ENCODE measurements at regions not wholly inside any gene's neighbourhood (a gene's known extent, or its start where the extent isn't known, plus 50 kb on each side); places are given as distances from the start of the nearest gene placed in this dataset.

DNA sequence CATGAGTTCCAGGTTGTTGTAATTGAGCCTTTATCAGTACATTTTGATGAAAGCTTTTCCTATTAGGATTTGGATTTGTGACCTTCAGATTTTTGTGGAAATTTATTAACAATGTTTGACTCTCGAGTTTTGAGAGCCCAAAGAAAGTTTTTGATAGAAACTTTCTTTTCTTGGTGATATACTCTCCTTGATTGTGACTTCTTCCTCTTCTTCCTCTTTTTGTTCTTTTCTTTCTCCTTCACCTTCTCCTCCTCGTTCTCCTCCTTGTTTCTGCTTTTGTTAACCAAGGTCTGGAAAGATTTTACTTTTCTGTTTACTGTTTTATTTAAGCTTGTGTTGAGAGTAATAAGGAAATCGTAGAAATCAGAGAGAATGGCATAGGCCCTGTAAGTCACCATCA is 182.4 kb downstream of the TRIM27 start:
- no peak for DNase-seq

DNA sequence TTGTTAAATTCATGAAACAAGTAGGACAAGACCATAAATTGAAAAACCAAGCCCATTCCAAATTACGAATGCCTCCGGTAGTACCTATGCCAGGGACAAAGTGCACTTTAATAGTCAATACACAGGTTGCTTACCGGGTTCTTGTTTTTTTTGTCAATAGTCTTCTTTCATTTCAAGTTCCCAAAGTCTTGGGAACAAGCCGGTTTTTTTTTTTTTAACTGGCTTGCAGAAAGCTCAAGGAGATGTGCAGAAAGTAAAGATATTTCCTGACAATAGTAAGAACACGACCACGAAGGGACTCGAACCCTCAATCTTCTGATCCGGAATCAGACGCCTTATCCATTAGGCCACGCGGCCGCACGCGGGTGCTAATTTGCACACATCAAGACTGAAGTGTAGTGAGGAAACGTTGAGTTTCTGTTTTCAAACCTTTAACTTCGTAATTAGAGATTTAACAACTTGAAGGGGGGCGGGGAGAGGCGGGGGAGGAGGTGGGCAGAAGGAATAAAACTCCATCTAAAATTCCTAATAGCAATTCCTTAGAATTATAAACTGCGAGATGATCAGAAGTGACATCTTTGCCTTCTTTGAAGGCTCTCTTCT is 181.0 kb downstream of the TRIM27 start:
- no peak for DNase-seq

DNA sequence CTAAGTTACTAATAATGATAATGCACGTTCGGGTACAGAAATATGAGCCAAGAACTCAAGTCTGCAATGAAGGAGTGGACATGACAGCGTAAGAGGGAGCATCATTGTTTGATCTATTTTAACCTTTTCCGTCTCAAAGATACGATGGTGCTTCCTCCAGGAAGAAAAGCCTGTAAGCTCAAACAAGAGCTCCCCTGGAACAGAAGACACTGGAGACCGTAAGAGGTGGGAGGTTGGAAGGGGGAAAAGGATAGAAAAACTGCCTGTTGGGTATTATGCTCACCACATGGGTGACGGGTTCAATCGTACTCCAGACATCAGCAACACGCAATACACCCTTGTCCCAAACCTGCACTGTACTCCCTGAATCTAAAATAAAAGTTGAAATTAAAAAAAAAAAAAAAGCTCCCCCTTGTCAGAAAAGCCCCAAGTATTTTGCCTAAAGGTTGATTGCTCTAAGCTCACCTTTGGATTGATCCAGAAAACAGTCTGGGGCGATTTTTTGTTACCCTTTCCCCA is 180.5 kb downstream of the TRIM27 start:
- no peak for DNase-seq

DNA sequence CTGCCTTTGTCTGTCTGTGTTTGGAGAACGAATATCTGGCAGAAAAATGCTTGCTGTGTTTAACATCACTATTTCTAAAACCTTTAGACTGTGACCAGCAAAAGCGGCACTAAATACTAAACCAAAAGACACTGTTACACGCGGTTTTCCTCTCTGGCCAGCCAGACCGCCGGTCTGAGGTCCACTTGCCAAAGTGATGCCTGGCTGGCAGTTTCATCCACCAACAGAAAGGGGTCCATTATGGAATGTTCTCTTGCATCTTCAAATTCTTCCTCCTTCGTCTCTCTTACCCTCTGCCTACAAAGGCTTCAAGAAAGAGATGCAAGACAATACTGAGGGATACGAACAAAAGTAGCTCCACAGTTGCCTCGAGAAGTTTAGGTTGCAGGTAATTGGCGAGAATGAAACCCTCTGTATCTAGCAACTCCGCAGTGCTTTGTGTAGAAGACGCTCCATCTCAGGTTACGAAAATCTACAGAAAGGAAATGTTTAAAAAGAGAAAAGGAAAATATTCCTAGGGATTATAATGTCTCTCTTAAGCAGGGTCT is 176.6 kb downstream of the TRIM27 start:
- DNase-seq, result no peak

DNA sequence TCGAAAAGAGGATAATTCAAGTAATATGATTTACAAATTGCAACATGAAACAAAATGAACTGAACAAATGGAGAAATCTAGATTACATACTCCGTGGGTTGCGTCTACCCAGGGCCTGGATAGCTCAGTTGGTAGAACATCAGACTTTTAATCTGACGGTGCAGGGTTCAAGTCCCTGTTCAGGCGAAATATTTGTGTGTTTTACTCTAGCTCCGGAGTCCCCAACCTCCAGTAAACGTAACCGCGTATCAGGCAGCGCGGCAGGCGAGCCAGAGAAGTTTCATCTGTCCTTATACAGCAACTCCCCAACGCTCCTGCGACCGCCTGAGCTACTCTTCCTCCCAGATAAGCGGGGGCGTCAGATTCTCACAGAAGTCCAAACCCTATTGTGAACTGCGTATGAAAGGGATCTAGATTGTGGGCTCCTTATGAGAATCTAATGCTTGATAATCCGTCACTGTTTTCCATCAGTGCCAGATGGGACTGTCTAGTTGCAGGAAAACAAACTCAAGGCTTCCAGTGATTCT is 176.1 kb downstream of the TRIM27 start:
- no peak for DNase-seq

- DNase-seq, result no peak
Observed at GRCh38 chr6:28748192-28748591, 175.6 kb downstream of the TRIM27 start.

- DNase-seq, result no peak
Observed at GRCh38 chr6:28750926-28751458, 172.8 kb downstream of the TRIM27 start.

DNA sequence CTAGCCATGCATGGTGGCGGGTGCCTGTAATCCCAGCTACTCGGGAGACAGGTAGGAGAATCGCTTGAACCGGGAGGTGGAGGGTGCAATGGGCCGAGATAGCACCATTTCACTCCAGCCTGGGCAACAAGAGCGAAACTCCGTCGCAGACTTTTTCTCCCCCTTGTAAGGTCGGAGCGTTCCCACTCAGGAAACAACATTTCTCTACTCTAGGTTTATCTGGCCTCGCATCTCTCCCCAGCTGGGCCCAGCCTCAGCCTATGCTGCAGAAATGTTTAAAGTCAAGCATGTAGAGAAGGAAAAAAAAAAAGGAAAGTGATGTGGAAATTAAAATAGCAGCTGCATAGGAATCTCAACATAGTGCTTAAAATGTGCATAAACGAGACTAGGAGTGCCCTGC is 172.3 kb downstream of the TRIM27 start:
- DNase-seq, result no peak

- no peak for DNase-seq
Observed at GRCh38 chr6:28751963-28752350, 171.8 kb downstream of the TRIM27 start.

DNA sequence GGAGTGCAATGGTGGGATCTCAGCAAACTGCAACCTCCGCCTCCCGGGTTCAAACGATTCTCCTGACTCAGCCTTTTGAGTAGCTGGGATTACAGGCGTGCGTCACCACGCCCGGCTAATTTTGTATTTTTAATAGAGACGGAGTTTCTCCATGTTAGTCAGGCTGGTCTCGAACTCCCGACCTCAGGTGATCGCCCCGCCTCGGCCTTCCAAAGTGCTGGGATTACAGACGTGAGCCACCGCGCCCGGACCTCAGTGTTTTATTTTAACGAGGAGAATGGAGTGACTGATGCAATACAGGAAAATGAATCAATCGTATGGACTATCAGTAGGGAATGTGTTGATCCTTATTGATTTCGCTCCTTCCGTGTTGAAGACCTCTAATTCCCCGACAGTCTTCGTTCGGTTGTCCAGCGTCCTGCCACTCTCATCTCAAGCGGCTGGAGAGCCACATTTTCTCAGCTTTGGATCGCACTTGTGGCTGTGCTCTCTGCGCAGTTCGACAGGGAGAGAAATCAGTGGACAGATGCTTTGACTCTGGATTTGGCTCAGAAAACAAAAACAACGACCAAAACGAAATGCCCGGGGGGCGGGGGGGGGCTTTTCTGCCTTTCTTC is 166.2 kb downstream of the TRIM27 start:
- no peak for DNase-seq

DNA sequence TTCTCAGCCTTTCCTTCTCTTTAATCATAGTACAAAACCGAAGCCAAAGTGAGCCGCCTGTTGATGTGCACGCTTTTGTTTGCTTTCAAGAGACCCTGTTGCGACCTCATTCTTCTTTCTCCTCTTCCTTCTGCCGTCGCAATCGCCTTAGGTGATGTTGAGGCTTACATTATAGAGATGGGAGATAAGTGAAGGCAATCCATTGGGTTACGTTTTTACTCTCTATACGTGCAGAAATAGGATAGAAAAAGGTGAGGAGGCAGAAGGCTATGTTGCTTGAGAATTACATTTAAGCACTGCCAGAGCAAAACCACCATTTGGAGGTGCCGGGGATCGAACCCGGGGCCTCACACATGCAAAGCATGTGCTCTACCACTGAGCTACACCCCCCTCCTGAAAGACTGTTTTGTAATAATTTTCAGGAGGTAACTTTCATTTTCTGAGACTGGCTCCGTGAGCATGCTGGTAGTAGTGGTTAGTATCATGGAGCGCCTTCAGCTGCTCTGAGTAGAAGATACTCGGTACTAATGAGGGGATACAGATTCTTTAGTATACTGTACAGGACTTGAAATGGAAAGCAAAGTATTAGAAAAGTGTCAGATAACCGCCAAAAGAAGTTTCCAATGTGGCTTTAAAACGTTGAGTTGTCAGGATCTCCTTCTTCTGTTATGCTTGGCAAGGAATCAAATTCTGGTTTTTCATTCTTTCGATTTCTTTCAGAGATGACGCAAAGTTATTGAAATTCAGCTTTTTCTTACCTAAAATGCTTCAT is 165.6 kb downstream of the TRIM27 start:
- DNase-seq, result no peak

- DNase-seq, result no peak
Observed at GRCh38 chr6:28758818-28759235, 165.0 kb downstream of the TRIM27 start.

- no peak for DNase-seq
Observed at GRCh38 chr6:28764014-28764723, 159.6 kb downstream of the TRIM27 start.

DNA sequence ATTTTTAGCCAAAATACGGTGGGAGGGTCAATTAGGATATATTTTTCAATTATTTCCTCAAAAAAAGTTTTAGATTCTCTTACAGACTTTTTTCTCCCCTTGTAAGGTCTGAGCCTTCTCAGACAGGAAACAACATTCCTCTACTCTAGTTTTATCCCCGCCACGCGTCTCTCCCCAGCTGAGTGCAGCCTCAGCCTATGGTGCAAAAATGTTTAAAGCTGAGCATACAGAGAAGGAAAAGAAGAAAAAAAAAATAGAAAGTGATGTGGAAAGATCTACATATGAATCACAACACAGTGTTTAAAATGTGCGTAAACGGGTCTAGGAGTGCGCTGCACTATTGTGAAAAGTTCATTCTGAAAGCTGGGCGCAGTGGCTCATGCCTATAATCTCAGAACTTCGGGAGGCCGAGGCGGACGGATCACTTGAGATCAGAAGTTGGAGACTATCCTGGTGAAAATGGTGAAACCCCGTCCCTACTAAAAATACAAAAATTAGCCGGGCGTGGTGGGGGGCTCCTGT is 159.0 kb downstream of the TRIM27 start:
- no peak for DNase-seq

- no peak for DNase-seq
Observed at GRCh38 chr6:28765978-28766351, 157.8 kb downstream of the TRIM27 start.

- no peak for DNase-seq
Observed at GRCh38 chr6:28766426-28766825, 157.4 kb downstream of the TRIM27 start.

- no peak for DNase-seq
Observed at GRCh38 chr6:28767133-28767532, 156.7 kb downstream of the TRIM27 start.

DNA sequence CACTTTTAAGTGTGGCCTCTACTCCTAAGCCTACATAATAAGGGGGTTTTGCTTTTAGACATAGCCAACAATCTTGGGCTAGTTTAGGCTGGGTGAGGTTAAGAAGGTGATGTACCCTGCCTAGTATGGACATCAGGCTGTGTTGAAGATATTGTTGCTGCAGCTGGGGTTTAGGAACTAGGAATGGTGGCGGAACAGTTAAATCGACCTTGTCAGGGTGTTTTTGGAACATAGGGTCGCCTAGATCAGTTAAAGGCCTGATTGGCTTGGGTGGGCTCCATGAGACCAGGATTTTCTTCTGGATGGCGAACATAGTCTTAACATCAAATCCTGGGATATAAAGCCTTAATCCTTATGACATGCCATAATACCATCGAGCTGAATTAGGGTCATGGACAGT is 156.1 kb downstream of the TRIM27 start:
- DNase-seq, result no peak

- DNase-seq, result no peak
Observed at GRCh38 chr6:28768187-28768913, 155.4 kb downstream of the TRIM27 start.

DNA sequence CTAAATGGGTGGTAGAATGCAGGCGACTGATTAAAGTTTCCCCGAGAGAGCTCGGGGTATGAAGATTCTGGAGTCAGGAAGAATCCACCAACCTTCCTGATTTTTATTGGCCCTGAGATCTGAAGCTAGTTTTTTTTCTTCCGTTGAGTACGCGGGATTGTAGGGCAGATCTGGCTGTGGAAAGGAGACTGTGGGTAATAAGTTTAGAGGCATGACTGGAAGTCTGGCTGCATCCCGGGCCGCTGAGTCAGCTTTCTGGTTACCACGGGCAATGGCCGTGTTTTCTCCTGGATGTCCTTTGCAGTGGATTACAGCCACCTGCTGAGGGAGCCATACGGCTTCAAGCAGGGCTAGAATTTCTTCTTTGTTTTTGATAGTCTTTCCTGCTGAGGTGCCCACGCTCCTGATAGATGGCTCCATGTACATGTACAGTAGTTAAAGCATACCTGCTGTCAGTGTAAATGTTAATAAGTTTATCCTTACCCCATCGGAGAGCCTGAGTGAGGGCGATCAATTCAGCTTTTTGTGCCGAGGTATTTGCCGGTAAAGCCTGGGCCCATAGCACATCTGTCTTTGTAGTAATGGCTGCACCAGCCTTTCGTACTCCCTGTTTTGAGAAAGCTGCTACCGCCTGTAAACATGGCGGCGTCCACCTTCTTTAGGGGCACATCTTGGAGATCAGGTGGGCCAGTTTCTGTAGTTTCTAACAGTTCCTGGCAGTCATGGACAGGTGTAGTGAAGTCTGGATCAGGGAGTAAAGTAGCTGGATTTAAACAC is 154.0 kb downstream of the TRIM27 start:
- no peak for DNase-seq

- no peak for DNase-seq
Observed at GRCh38 chr6:28770732-28771131, 153.1 kb downstream of the TRIM27 start.

All from CD4-positive, alpha-beta T cell treated with Interleukin-12 subunit alpha and Interleukin-12 subunit beta, for 1 hour (primary cell).